ENCODE measurements at regions not wholly inside any gene's neighbourhood (a gene's known extent, or its start where the extent isn't known, plus 50 kb on each side); places are given as distances from the start of the nearest gene placed in this dataset.

- TF ChIP-seq RFX5 (IDR thresholded peaks at IDR 0.05; ENCODE audit: low read depth, low read length): no peak
- TF ChIP-seq, protein P1, sequence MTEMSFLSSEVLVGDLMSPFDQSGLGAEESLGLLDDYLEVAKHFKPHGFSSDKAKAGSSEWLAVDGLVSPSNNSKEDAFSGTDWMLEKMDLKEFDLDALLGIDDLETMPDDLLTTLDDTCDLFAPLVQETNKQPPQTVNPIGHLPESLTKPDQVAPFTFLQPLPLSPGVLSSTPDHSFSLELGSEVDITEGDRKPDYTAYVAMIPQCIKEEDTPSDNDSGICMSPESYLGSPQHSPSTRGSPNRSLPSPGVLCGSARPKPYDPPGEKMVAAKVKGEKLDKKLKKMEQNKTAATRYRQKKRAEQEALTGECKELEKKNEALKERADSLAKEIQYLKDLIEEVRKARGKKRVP (CRISPR knock-in tag; IDR thresholded peaks at IDR 0.05): no peak
- no peak for TF ChIP-seq ZNF484 (CRISPR knock-in tag; IDR thresholded peaks at IDR 0.05; ENCODE audit: borderline replicate concordance, low read depth)
- TF ChIP-seq CTCF (CRISPR knock-in tag; IDR thresholded peaks at IDR 0.05): no peak
- TF ChIP-seq PHF8 (CRISPR knock-in tag; IDR thresholded peaks at IDR 0.05): no peak
- TF ChIP-seq SMAD1 (CRISPR knock-in tag; IDR thresholded peaks at IDR 0.05; ENCODE audit: borderline replicate concordance, low read depth): no peak
- no peak for TF ChIP-seq NFAT5 (CRISPR knock-in tag; IDR thresholded peaks at IDR 0.05)
- TF ChIP-seq ASH2L (IDR thresholded peaks at IDR 0.05; ENCODE audit: insufficient read length, low read depth, low read length): no peak
- no peak for TF ChIP-seq ETV6 (CRISPR knock-in tag; conservative IDR thresholded peaks at IDR 0.05)
- TF ChIP-seq HDAC2 (CRISPR knock-in tag; IDR thresholded peaks at IDR 0.05): no peak
- no peak for TF ChIP-seq NCOR1 (IDR thresholded peaks at IDR 0.05; ENCODE audit: borderline replicate concordance, low read length)
Observed at GRCh38 chr10:61096056-61096455, 152.1 kb upstream of the RHOBTB1 start.
